CD4-positive, CD25-positive, alpha-beta regulatory T cell (primary cell): ENCODE measurements at regions not wholly inside any gene's neighbourhood (a gene's known extent, or its start where the extent isn't known, plus 50 kb on each side); places are given as distances from the start of the nearest gene placed in this dataset.
"Not testable (repeated sequence)": the region's sequence is repeated elsewhere in the genome, so short reads cannot be mapped to it uniquely, and the experiment has no call there.

Experiments
- ATAC-seq, 2 donors: fragments of 150-1000 bp; cut with Tn5 transposase; one replicate each; pipeline ENCODE4 v1.10.0; 2021; ENCODE audit warnings: low read depth in 2 of 2, moderate number of reproducible peaks in 2 of 2, moderate library complexity in 1 of 2
- DNase-seq, 3 donors: peaks; one replicate each; pipeline versions ENCODE4 v3.0.0 to v3.0.0-alpha.2; 2012 to 2022; ENCODE audit warnings: mixed read lengths in 1 of 3
- H3K27ac ChIP-seq: one replicate; pipeline ENCODE4 v1.7.0; 2013; ENCODE audit warnings: mild to moderate bottlenecking, low read length; ENCODE audit not compliant: insufficient read depth, poor library complexity, severe bottlenecking
- H3K27me3 ChIP-seq: one replicate; pipeline ENCODE4 v1.7.0; 2013; ENCODE audit warnings: low read length; ENCODE audit not compliant: control insufficient read depth, insufficient read depth
- H3K36me3 ChIP-seq: one replicate; pipeline ENCODE4 v1.7.0; 2013; ENCODE audit warnings: mild to moderate bottlenecking, low read length, moderate library complexity; ENCODE audit not compliant: control insufficient read depth, insufficient read depth
- H3K4me1 ChIP-seq: 2 replicates; pipeline ENCODE4 v1.7.0; 2013; ENCODE audit warnings: mild to moderate bottlenecking, low read length; ENCODE audit not compliant: insufficient read depth, control insufficient read depth, poor library complexity, severe bottlenecking
- H3K4me3 ChIP-seq: one replicate; pipeline ENCODE4 v1.7.0; 2013; ENCODE audit warnings: low read depth, mild to moderate bottlenecking, low read length, moderate library complexity
- H3K9me3 ChIP-seq, 2 experiments: 1 replicate in 1 of 2; 2 replicates in 1 of 2; pipeline ENCODE4 v1.7.0; 2013; ENCODE audit warnings: low read length in 2 of 2, mild to moderate bottlenecking in 1 of 2, moderate library complexity in 1 of 2; ENCODE audit not compliant: control insufficient read depth in 2 of 2
- H3K27ac Mint-ChIP-seq, 3 donors: one replicate each; pipeline ENCODE4 v1.8.0; 2020 to 2022; ENCODE audit warnings: mild to moderate bottlenecking in 3 of 3, mixed read lengths in 3 of 3, moderate library complexity in 2 of 3
- H3K27me3 Mint-ChIP-seq: one replicate; pipeline ENCODE4 v1.8.0; 2022; ENCODE audit warnings: mild to moderate bottlenecking, mixed read lengths
- H3K36me3 Mint-ChIP-seq: one replicate; pipeline ENCODE4 v1.8.0; 2020; ENCODE audit warnings: mixed read lengths
- H3K4me1 Mint-ChIP-seq, 4 donors: one replicate each; pipeline ENCODE4 v1.8.0; 2020 to 2022; ENCODE audit warnings: mixed read lengths in 4 of 4, mild to moderate bottlenecking in 1 of 4
- H3K4me3 Mint-ChIP-seq, 4 donors: one replicate each; pipeline ENCODE4 v1.8.0; 2020 to 2022; ENCODE audit warnings: mild to moderate bottlenecking in 4 of 4, mixed read lengths in 4 of 4, moderate library complexity in 3 of 4
- H3K9me3 Mint-ChIP-seq, 7 donors: one replicate each; pipeline ENCODE4 v1.8.0; 2020 to 2022; ENCODE audit warnings: mixed read lengths in 7 of 7, mild to moderate bottlenecking in 3 of 7, moderate library complexity in 2 of 7

- H3K4me1 ChIP-seq = no peaks in the 10 kb centered on the region
- no peaks in the 10 kb centered on the region for H3K9me3 ChIP-seq
- no peak overlapping the region for H3K4me3 Mint-ChIP-seq
- no peak overlapping the region for H3K27ac Mint-ChIP-seq
- no peaks in the 10 kb centered on the region for H3K36me3 Mint-ChIP-seq
- H3K4me1 Mint-ChIP-seq = peaks cover 0 to 7% (median 2%) of the 10 kb centered on the region in 4 donors
- DNase-seq (no peak), ATAC-seq (no peak)
- no peaks in the 10 kb centered on the region for H3K36me3 ChIP-seq
- no peak overlapping the region for H3K27ac ChIP-seq
- no peaks in the 10 kb centered on the region for H3K27me3 ChIP-seq
- no peak overlapping the region for H3K4me3 ChIP-seq
- H3K27me3 Mint-ChIP-seq = peaks cover 44% of the 10 kb centered on the region
- no peaks in the 10 kb centered on the region for H3K9me3 Mint-ChIP-seq
Measured at GRCh38 chr5:148735301-148735835, 81.0 kb upstream of the HTR4 start.

GRCh38 chr5:148739023-148739422 is 84.7 kb upstream of the HTR4 start:
- no peak for DNase-seq
- no peak overlapping the region for H3K4me3 Mint-ChIP-seq
- peaks cover 38% of the 10 kb centered on the region for H3K27me3 Mint-ChIP-seq
- H3K36me3 Mint-ChIP-seq = no peaks in the 10 kb centered on the region
- H3K4me3 ChIP-seq = no peak overlapping the region
- no peak for ATAC-seq
- no peaks in the 10 kb centered on the region for H3K36me3 ChIP-seq
- no peaks in the 10 kb centered on the region for H3K9me3 Mint-ChIP-seq
- H3K27ac ChIP-seq = no peak overlapping the region
- H3K27me3 ChIP-seq = no peaks in the 10 kb centered on the region
- no peaks in the 10 kb centered on the region for H3K4me1 ChIP-seq
- H3K27ac Mint-ChIP-seq = no peak overlapping the region
- no peaks in the 10 kb centered on the region for H3K4me1 Mint-ChIP-seq
- H3K9me3 ChIP-seq = no peaks in the 10 kb centered on the region

- no peak overlapping the region for H3K4me3 Mint-ChIP-seq
- Histone ChIP-seq H3K27me3 (no peaks in the 10 kb centered on the region), H3K36me3 (no peaks in the 10 kb centered on the region), H3K9me3 (no peaks in the 10 kb centered on the region), H3K4me3 (no peak overlapping the region), H3K27ac (no peak overlapping the region), H3K4me1 (no peaks in the 10 kb centered on the region)
- no peaks in the 10 kb centered on the region for H3K4me1 Mint-ChIP-seq
- DNase-seq (no peak), ATAC-seq (no peak)
- no peaks in the 10 kb centered on the region for H3K36me3 Mint-ChIP-seq
- H3K9me3 Mint-ChIP-seq = peaks cover 0 to 2% (median 0%) of the 10 kb centered on the region in 7 donors
- no peak overlapping the region for H3K27ac Mint-ChIP-seq
- H3K27me3 Mint-ChIP-seq = peaks cover 33% of the 10 kb centered on the region
Measured at GRCh38 chr5:148739524-148739923, 85.2 kb upstream of the HTR4 start.

- Mint-ChIP-seq H3K36me3 (no peaks in the 10 kb centered on the region), H3K27me3 (peaks cover 33% of the 10 kb centered on the region), H3K4me3 (no peak overlapping the region), H3K27ac (peak overlapping the region in 1 of 3 donors; percentile 58), H3K9me3 (peaks cover 0 to 2% (median 0%) of the 10 kb centered on the region in 7 donors), H3K4me1 (no peaks in the 10 kb centered on the region)
- no peaks in the 10 kb centered on the region for H3K9me3 ChIP-seq
- no peaks in the 10 kb centered on the region for H3K4me1 ChIP-seq
- no peaks in the 10 kb centered on the region for H3K27me3 ChIP-seq
- no peak overlapping the region for H3K4me3 ChIP-seq
- ATAC-seq (no peak), DNase-seq (no peak)
- H3K27ac ChIP-seq = no peak overlapping the region
- no peaks in the 10 kb centered on the region for H3K36me3 ChIP-seq
Measured at GRCh38 chr5:148740079-148740858, 85.9 kb upstream of the HTR4 start.

GRCh38 chr5:148740966-148741742 is 85.3 kb upstream of the ADRB2 start:
- no peaks in the 10 kb centered on the region for H3K36me3 Mint-ChIP-seq
- Histone ChIP-seq H3K36me3 (no peaks in the 10 kb centered on the region), H3K4me1 (no peaks in the 10 kb centered on the region), H3K9me3 (no peaks in the 10 kb centered on the region), H3K4me3 (no peak overlapping the region), H3K27me3 (no peaks in the 10 kb centered on the region), H3K27ac (no peak overlapping the region)
- H3K9me3 Mint-ChIP-seq = peaks cover 0 to 2% (median 0%) of the 10 kb centered on the region in 7 donors
- DNase-seq = peak in 1 of 3 donors; percentile 63
- peaks cover 27% of the 10 kb centered on the region for H3K27me3 Mint-ChIP-seq
- no peak overlapping the region for H3K4me3 Mint-ChIP-seq
- H3K27ac Mint-ChIP-seq = no peak overlapping the region
- no peak for ATAC-seq
- no peaks in the 10 kb centered on the region for H3K4me1 Mint-ChIP-seq

- ATAC-seq, H3K36me3 ChIP-seq, H3K36me3 Mint-ChIP-seq: not testable (repeated sequence)
Measured at GRCh38 chr5:148741766-148742165, 84.6 kb upstream of the ADRB2 start.

GRCh38 chr5:148744380-148744779 is 82.0 kb upstream of the ADRB2 start:
- H3K27ac Mint-ChIP-seq, H3K4me3 ChIP-seq, H3K4me1 Mint-ChIP-seq, H3K9me3 Mint-ChIP-seq, DNase-seq, ATAC-seq, H3K36me3 Mint-ChIP-seq, H3K27me3 ChIP-seq, H3K36me3 ChIP-seq, H3K27ac ChIP-seq, H3K9me3 ChIP-seq, H3K27me3 Mint-ChIP-seq, H3K4me3 Mint-ChIP-seq, H3K4me1 ChIP-seq: not testable (repeated sequence)

More at GRCh38 chr5:148741766-148742165, 84.6 kb upstream of the ADRB2 start:
- H3K9me3 ChIP-seq, H3K4me3 Mint-ChIP-seq, H3K27ac Mint-ChIP-seq, H3K4me1 ChIP-seq, H3K9me3 Mint-ChIP-seq, DNase-seq, H3K4me1 Mint-ChIP-seq, H3K27me3 ChIP-seq, H3K27ac ChIP-seq, H3K4me3 ChIP-seq: not testable (repeated sequence)
- H3K27me3 Mint-ChIP-seq = peaks cover 23% of the 10 kb centered on the region
